ENCODE measurements at regions not wholly inside any gene's neighbourhood (a gene's known extent, or its start where the extent isn't known, plus 50 kb on each side); places are given as distances from the start of the nearest gene placed in this dataset.

DNA sequence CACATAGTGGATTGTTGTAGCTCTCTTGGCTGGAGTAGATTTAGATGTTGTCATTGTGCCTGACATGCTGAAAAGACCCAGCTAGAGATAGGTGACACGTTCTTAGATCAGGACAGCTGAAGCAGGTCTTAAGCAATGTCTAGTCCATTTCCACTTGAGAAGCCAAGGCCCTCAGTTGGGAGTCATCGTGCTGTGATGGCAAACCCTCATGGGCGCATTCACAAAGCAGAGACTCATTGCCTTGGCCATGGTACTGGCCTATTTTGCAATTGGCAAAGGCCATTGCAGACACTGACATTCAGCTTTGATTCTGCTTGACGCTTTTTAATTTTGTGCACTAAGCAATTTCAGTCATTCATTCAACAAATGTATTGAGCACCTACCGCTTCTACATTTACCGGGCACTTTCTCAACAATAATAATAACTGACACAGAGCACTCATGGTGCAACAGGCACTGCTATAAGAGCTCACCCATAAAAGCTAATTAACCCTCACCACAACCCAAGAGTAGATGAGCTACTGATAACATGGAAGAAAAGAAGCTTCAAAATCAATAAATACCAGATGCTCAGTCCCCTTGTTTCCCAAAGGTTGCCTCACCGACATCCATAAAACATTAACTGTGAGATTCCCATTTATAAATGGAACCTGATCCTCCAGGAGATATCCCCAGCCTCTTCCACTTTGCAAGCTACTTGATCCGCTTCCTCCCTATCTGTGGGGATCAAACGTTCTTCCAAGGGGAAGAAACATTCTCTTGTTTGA lies 200.1 kb downstream of the TLE3 start:
- no peak for DNase-seq

DNA sequence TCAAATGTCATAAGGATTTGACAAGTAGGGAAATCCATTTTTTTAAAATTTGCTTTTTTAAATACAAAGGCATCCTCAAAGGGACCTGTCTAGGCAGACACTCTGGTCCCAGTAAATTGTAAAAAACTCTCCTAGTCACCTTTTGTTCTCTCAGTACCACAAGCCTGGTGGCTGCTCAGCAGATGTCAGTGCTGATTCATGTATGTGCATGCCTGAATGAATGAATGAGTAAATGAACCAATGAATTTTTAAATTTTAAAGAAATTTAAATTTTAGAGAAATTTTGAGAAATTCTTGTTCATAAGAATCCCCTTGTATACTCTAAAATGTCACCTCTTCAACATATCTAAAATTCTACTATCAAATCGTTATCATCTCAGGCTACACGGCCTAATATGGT lies 199.5 kb downstream of the TLE3 start:
- DNase-seq: no peak

DNA sequence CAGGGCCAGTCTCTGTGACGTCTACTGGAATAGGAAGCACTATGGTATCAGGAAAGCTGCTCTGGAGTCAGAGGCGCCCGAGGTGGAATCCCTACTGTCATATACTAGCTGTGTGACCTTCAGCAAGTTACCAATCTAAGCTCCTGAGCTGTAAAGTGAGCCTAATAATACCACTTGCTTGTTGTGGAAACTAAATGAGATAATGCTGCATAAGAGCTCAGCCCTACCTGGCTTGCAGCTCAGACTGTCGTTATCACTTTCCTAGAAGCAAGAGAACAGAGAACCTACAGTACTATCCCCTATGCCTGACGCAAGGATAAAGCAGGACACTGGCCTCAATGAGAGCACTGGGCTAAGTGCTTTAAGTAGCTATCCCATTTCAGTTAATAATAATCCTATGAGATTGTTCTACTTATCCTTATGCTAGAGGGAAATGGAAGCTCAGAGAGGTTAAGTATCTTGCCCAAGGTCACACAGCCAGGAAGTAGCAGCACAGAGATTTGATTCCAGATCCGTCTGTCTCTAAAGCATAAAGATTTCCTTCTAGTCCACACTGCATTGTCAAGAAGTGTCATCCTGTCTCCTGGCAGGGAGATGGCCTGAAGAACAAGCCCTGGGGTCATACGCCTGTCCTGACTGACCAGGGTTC lies 195.2 kb downstream of the TLE3 start:
- DNase-seq: no peak

DNA sequence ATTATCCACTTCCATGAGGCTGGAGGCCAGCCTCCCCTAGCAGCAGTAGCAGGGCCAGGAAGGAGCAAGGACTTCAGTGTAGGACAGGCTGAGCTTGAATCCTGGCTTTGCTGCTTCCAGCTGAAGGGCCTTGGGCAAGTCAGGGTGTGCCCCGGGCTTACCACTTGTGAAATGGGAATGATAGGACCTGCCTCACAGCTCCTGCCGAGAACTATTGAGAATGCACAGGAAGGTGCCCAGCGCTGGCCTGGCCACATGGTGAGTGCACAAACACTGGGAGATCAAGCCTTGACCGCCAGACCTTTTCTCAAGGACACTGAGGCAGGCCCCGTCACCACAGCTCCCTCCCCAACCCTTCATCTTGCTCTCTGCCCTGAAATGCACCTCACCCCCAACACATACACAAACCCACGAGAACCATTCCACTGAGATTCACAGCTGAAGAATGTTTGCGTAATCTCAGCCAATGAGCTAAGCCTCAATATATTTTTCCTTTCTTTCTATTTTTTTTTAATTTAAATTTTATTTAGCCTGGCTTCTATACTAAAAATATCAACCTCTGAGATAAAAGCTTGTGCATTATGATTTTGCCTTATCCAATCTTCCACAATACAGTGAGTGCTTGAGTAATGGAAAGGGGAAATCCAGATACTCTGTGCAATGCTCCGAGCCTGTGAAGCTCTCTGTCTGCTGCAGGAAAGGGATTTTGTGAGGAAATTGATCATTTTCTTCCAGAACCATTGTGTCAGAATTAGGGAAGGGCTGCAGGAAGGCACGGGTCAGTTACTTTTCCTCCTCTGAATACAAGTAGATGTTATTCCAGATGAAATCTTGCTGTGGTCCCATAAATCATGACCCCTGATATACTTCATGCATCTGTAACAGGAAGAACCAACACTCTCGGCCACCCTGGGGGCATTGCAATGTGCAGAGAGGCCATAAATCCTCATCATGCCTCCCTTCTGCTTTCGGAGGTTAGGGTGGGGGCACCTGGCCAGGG lies 193.9 kb downstream of the TLE3 start:
- DNase-seq: no peak

DNA sequence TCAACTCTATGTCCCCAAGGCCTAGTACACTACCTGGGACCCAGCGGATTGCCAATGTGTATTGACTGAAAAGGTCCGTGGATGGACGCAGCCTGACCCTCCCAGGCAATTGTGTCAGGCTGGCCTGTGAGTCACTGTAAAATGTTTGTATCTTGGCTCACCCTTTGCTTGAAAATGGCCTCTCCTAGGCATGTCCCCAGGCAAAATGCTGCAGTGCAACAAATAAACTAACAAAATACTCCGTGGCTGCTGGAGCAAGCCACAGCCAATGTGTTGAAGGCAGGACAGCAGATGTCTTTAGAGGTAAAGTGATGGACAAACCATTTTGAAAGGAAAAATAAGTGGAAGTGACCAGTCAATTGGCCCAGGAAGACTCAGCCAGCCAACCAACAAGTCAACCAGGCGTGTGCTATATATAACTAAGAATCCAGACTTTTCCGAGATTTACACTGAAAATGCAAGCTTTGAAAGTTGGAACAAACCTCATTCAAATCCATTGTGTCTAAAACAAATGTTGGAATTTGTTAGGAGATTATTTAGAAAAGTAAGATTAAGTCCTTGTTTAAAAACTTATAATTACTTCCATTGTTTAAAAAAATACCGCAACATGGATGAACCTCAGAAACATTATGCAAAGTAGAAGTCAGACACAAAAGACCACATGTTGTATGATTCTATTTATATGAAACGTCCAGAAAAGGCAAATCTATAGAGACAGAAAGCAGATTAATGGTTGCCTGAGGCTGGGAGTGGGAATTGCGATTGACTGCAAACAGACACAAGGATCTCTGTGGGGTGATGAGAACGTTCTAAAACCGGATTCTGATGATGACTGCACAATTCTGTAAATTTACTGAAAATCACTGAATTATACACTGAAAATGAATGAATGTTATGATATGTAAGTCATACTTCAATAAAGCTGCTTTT lies 191.2 kb downstream of the TLE3 start:
- no peak for DNase-seq

DNA sequence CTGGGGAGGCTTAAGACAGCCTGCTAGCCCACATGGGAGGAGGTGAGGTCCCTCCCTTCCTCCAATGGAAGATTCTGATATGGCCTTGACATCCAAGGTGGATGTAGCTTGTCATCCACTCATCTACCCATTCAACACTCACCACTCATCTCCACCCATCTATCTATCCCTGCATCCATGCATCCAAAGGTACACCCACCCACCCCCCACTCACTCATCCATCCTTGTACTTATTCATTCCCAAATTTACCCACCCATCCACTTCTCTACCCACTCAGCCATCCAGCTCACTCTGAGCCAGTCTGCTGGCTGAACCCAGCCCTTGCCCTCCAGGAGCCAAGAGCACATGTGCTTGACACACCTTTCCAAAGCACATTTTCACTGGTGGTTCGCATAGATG lies 189.7 kb downstream of the TLE3 start:
- DNase-seq: no peak

DNA sequence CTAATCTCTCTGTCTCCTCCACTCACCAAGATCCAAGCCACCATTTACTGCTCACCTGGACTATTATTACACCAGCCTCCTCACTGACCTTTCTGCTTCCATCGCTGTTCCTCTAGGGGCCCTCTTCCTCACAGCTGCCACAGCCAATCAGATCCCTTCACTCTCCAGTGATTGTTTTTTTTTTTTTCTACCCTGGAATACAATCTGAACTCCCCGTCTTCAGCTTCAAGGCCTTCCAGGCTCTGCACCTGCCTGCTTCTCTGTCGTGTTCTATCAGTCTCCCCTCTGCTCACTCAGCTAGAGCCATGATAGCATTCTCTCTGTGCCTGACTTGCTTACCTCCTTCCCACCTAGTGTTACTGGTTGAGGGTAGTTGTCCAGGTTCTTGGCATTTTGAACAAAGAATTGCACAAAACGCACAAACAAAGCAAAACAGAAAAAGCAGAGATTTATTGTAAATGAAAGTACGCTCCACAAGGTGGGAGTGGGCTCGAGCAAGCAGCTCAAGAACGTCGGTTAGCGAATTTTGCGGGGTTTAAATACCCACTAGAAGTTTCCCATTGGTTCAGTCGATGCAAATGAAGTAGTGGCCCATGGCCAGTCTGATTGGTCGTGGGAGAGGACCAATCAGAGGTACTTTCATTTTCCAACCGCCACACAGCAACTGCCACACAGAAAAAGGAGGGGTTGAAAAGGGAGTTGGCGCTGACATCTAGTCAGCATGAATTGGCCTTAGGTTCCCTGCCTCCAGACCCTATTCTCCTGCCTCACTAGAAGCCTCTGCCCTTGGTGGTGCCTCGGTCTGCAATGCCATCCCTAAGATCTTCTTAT lies 188.9 kb downstream of the TLE3 start:
- no peak for DNase-seq

DNA sequence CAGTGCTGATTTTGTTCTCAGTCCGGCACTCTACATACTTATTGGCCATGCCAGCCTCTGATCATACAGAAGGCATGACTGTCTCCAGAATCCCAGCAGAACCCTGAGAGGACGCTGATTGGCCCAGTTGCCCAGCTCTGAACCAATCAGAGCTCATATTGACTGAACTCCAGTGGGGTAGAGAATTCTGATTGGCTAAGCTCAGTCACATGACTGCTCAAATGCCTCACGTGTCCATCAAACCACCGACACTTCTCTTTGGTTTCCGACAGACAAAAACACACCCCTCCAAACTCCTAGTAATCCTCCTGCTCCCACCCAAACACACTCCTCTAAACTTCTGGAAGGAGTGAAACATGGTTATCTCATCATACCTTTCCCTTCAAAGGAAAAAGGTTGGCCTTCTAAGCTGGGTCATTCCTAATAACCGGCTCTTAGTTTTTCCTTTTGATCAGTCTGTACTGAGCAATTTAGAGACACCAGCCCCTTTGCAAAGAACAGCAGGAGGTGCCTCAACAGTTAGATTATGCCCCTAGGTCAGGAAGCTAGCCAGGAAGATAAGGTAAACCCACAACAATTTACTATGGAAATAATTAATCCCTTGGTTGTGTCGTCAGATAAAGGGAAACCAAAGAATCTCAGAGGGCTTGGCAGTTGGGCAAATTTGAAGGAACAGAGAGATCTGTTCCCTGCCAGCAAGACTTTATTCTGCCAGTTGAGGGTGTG lies 187.8 kb downstream of the TLE3 start:
- DNase-seq: no peak

DNA sequence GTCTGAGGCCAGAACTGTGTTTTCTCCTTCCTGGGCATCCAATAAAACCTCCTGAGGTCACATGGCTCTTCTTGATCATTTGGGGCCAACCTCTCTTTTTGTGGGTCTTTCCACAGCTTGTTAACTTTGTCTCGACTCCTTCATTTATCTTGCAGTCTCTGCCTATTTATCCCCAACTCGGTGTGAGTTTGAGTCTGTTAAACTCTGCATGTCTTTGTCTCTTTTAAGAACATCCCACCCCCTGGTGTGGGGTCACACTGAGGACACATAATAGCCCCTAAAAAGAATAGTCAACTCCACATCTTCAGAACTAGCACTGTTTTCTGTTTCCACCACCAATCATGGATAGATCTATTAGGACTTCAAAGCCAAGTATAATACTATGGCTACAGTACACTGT lies 187.2 kb downstream of the TLE3 start:
- no peak for DNase-seq

DNA sequence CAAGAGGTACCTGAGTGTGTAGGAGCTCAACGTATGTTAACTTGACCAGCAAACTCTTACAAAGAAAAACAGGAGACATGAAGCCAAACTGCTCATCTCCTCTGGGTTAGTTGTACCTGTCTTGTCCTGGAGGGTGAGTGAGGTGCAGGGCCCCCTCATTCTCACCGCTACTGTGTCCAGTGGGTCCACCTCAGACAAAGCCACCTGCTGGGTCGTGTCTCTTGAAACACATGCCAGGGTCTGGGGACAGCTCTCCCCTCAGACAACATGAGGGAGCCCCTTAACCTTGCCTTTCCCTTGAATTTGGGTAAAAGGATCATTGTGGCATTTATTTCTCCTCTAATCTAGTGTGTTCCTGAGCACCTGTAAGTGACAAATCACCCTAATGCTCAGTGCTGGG lies 185.6 kb downstream of the TLE3 start:
- no peak for DNase-seq

DNA sequence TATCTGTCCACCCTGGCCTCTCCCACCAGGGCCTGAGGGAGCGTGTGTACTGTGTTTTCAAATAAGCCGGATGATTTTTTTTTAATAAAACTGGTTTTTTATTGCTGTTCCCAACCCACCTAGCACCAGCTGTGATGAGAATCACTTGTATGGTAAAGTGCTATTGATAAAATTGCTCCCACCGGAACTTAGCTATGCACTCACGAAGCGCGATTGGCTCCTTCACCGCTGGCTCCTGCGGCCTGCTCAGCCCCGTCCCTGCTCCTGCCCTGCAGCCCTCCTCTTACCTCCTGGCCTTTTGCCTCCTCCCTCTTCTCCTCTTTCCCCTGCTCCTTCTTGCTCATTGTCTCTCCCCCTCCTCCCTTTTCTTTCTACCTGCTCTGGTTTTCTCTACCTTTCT lies 183.7 kb downstream of the TLE3 start:
- no peak for DNase-seq

DNA sequence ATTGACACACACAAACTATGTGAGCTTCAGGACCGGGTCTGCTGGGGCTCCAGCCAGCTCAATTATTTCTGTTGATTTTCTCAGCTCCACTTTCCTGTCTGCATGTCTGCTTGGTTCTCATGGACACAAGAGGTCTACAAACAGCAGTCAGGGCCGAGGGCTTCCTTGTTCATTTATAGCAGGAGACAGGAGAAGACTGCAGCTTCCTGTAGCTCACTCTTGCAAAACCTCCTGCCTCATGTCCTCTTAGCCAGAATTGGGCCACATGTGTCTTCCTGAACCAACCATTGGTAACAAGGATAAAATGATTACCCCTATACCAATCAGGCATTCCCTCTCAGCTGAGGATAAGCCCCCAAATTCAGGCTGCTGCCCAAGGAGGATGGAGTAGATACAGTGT lies 182.8 kb downstream of the TLE3 start:
- DNase-seq: no peak

DNA sequence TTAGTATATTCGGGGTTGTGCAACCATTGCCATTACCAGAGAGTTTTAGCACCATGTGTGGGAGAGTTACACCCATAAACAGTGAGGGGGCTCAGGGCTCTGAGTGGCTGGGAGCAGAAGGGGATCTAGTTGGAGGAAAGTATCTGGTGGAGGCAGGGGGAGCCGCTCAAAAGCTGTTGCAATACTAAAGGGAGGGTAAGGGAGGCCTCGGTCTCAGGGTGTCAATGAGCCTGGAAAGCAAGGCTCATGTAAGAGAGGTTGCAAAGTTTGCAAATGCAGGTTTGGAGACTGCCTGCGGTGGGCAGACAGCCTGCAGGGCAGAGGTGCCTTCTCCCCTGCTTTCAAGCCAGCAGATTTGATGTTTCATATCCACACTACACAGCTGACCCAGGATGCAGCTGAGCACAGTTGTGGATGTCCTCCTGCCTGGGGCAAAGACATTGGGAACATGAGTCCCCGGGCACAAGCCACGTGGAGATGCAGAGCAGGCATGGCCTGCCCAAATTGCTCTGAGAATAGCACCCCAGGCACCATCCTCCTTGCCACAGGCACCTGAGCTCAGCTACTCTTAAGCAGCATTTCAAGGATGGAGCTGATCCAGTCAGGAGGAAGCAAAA lies 181.4 kb downstream of the TLE3 start:
- DNase-seq: no peak

DNA sequence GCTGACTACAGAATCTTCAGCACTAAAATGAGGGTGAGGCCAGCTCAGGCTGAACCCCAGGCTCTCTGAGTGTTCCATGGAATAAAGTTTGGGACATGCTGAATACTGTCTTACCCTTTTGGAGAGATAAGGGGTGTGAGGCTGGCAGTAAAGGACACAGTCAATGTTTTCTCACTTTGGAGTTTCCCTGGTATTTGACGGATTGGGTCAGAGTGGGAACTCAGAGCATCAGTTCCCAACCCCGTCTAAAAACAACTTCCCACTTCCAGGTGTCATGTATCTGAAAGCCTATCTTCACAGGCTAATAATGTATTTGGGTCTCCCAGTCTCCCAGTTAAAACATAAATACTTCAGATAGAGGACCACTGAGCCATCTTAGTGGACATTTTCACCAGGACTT lies 180.7 kb downstream of the TLE3 start:
- no peak for DNase-seq

DNA sequence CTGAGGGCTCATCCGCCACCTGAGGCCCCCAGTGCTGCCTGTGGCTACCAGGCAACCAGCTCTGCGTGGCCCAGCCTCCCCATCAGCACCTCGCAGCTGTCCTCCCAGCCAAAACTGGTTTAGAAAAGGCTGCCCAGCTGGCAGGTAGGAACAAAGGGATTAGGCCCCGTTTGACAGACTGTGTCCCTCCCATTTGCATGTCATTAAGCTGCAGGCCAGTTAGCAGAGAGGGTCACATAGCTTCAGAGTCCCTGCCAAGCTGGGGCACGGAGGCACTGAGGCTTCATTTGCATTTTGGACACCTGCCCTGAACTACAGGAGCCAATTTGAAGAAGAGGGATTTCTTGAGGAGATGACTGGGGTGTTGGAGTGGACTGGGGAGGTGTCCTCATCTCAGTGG lies 177.9 kb downstream of the TLE3 start:
- no peak for DNase-seq

DNA sequence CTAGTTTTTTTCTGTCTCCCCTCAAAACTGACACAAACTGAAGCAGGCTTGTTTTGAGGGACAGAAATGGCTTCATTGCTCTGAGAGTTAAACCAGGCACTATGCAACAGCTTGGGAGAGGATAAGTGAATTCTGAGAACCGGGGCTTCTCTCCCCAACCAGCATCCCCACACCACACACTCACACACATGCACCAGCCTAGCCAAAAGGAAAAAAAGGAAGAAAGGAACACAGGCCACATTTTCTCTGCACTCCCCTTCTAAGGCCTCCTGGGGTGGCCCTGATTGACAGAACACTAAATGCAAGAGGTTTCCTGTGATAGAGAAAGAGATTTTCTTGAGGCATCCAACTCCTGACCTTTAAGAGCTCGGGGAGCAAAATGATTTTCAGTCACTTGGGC lies 177.5 kb downstream of the TLE3 start:
- no peak for DNase-seq

DNA sequence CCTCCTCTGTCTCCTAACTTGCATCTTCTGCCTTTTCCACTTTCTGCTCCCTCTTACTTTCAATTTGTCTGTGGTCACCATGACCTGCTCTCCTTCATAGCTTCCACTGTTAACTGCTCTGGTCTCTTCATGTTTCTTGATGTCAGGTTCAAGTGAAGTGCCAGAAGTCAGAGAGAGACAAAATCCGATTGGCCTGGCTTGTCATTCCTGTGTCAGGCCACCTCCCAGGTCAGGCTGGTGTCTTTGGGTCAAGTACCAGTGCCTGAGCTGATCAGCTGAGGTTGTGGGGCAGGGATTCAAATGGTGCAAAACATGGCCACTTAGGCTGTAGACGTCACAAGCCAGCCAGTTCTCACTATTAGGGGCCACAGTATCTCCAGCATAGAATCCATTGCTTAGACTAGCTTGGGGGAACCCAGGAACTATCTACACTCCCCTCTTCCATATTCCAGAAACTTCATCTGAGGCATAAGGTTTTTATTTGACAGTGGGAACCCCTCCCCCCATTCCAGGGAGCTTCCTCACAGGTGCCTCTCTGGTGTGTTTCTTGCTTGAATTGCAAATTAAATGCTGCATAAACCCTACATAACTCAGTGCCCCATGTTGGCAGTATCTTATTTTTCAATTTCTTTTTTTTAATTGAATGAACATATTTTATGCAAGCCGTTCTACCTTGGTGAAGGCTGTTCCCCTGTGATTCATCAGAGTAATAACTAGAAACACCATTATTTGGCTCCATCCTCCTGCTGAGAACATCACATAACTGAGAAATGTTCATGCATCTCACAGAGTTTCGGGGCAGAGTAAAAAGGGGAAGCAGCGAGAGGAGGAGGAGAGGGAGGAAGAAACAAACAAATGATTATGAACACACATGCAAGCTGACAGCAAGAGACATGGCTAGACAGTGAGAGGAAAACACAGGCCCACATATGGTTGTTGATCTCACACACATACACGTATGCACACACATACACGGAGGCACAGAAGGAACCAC lies 175.8 kb downstream of the TLE3 start:
- no peak for DNase-seq

DNA sequence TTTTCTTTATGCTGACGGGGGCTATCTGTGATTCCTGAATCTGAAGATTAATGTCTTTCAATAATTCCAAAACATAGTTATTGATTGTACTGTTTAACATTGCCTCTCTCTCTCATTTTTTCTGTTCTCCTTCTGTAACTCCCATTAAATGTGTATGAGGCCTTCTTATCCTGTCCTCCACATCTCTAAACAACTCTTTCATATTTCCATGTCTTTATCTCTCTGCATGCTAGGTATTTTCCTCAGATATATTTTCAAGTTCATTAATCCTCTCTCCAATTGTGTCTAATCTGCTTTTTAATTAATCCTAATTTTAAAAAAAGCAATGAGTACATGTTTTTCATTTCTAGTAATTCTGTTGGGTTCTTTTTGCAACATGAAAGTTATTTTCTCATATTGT lies 173.2 kb downstream of the TLE3 start:
- no peak for DNase-seq

DNA sequence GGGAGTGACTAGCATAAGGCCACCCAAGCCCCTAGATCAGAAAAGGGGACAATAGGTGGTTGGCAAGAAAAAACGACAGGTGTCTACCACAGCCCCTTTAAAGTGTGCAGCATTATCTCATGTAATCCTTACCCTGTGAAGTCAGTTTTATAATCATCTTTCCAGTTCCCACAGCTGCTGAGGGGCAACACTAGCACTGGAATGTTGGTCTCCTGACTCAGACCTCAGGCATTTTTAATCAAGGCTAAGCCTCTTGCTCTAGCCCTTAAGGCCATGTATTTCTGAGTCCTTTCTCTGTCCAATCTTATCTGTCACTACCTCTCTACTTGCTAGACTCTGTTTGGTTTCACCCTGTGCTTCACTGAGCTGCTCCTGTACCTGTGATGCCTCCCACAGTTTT lies 171.7 kb downstream of the TLE3 start:
- no peak for DNase-seq

Data from occipital lobe (tissue), 1 donor.